Mammary epithelial cell (primary cell): ENCODE measurements at regions not wholly inside any gene's neighbourhood (a gene's known extent, or its start where the extent isn't known, plus 50 kb on each side); places are given as distances from the start of the nearest gene placed in this dataset.

Source experiments
- EZH2 ChIP-seq: IDR thresholded peaks from 2 replicates; pipeline ENCODE4 v1.6.1; 2012; ENCODE audit warnings: low read length, inconsistent platforms, borderline replicate concordance
- TF ChIP-seq, protein P1 (sequence below), 2 donors: IDR thresholded peaks in 1 of 2; conservative IDR thresholded peaks in 1 of 2; 2 replicates each; pipeline ENCODE4 v1.5.1; 2011 to 2012; ENCODE audit warnings: inconsistent platforms in 2 of 2, low read length in 2 of 2, mild to moderate bottlenecking in 2 of 2, control low read depth in 1 of 2, low read depth in 1 of 2; ENCODE audit not compliant: insufficient read depth in 1 of 2; ENCODE audit errors: extremely low read depth in 1 of 2

DNA sequence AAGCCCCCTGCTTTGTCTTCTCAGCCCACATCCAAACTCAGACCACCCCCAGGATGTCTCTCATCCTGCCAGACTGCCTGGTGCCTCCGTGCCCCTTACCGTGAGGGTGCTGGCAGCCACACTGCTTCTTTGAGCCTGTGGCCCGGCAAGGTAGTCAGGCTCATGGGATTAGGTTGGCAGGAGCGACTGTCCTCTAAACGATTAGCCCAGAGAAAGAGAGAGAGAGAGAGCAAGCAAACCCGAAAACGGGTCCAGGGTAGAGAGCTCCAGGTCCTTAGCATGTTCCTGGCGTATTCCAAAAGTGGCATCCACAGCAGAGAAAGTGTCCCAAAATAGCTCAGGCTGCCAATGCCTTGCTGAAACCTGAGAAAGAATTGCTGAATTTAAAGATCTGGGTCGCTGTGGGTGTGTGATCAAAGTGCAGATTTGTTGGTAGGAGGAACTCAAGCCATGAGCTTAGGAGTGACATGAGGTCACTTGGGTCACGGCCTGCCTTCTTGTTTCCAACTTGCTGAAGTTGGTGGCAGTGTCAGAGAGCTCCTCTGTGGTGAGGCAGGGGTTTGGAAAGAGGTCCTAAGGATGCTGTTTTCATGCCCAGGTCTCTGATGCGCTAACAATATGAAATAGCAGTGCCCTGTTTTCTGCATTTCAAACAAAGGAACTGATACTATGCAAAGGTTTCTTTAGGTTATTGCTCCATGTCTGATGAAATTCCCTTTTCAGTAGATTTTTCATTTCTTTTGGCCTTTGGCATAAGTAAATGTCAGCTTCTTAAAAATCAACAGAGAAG is 81.6 kb downstream of the RTL9 start:
- TF ChIP-seq, protein P1, sequence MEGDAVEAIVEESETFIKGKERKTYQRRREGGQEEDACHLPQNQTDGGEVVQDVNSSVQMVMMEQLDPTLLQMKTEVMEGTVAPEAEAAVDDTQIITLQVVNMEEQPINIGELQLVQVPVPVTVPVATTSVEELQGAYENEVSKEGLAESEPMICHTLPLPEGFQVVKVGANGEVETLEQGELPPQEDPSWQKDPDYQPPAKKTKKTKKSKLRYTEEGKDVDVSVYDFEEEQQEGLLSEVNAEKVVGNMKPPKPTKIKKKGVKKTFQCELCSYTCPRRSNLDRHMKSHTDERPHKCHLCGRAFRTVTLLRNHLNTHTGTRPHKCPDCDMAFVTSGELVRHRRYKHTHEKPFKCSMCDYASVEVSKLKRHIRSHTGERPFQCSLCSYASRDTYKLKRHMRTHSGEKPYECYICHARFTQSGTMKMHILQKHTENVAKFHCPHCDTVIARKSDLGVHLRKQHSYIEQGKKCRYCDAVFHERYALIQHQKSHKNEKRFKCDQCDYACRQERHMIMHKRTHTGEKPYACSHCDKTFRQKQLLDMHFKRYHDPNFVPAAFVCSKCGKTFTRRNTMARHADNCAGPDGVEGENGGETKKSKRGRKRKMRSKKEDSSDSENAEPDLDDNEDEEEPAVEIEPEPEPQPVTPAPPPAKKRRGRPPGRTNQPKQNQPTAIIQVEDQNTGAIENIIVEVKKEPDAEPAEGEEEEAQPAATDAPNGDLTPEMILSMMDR (conservative IDR thresholded peaks at IDR 0.05 in 1 of 2, IDR thresholded peaks at IDR 0.05 in 1 of 2; ENCODE audit: extremely low read depth in 1 of 2, insufficient read depth in 1 of 2, low read depth in 1 of 2, low read length in 2 of 2): no peak
- no peak for TF ChIP-seq EZH2
